ENCODE measurements at regions not wholly inside any gene's neighbourhood (a gene's known extent, or its start where the extent isn't known, plus 50 kb on each side); places are given as distances from the start of the nearest gene placed in this dataset.

GRCh38 chr11:38182126-38182866 is 1584.3 kb upstream of the RAG2 start:
- Mint-ChIP-seq H3K9me3 (no peaks in the 10 kb centered on the region), H3K36me3 (ENCODE audit: low read depth) (no peaks in the 10 kb centered on the region), H3K4me1 (no peaks in the 10 kb centered on the region), H3K27me3 (ENCODE audit: low read depth, poor library complexity) (no peaks in the 10 kb centered on the region), H3K4me3 (no peak overlapping the region), H3K27ac (no peak overlapping the region)
- no peak for DNase-seq
- no peak for TF ChIP-seq CTCF (IDR thresholded peaks at IDR 0.05)

- Mint-ChIP-seq H3K9me3 (no peaks in the 10 kb centered on the region), H3K36me3 (ENCODE audit: low read depth) (no peaks in the 10 kb centered on the region), H3K4me3 (no peak overlapping the region), H3K4me1 (no peaks in the 10 kb centered on the region), H3K27ac (no peak overlapping the region), H3K27me3 (ENCODE audit: low read depth, poor library complexity) (peaks cover 3% of the 10 kb centered on the region)
- no peak for TF ChIP-seq CTCF (IDR thresholded peaks at IDR 0.05)
- peak; percentile 3 for DNase-seq
These were observed 1578.8 kb upstream of the RAG2 start for GRCh38 chr11:38176686-38177322.

- Mint-ChIP-seq H3K27me3 (ENCODE audit: low read depth, poor library complexity) (peaks cover 3% of the 10 kb centered on the region), H3K9me3 (no peaks in the 10 kb centered on the region), H3K36me3 (ENCODE audit: low read depth) (no peaks in the 10 kb centered on the region), H3K27ac (no peak overlapping the region), H3K4me1 (no peaks in the 10 kb centered on the region), H3K4me3 (no peak overlapping the region)
- DNase-seq: no peak
- no peak for TF ChIP-seq CTCF (IDR thresholded peaks at IDR 0.05)
These were observed 1575.6 kb upstream of the RAG2 start for GRCh38 chr11:38173676-38174075.

- Mint-ChIP-seq H3K4me1 (no peaks in the 10 kb centered on the region), H3K36me3 (ENCODE audit: low read depth) (no peaks in the 10 kb centered on the region), H3K27me3 (ENCODE audit: low read depth, poor library complexity) (peaks cover 3% of the 10 kb centered on the region), H3K9me3 (peaks cover 8% of the 10 kb centered on the region), H3K4me3 (no peak overlapping the region), H3K27ac (no peak overlapping the region)
- TF ChIP-seq CTCF (IDR thresholded peaks at IDR 0.05): no peak
- DNase-seq: no peak
These were observed 1571.2 kb upstream of the RAG2 start for GRCh38 chr11:38169286-38169685.

GRCh38 chr11:38163526-38163925 is 1565.5 kb upstream of the RAG2 start:
- Mint-ChIP-seq H3K36me3 (ENCODE audit: low read depth) (no peaks in the 10 kb centered on the region), H3K4me3 (no peak overlapping the region), H3K27me3 (ENCODE audit: low read depth, poor library complexity) (no peaks in the 10 kb centered on the region), H3K27ac (no peak overlapping the region), H3K9me3 (peaks cover 8% of the 10 kb centered on the region), H3K4me1 (no peaks in the 10 kb centered on the region)
- TF ChIP-seq CTCF (IDR thresholded peaks at IDR 0.05): no peak
- no peak for DNase-seq

GRCh38 chr11:38160433-38160832 is 1562.4 kb upstream of the RAG2 start:
- H3K9me3 Mint-ChIP-seq: peaks cover under 1% of the 10 kb centered on the region
- no peaks in the 10 kb centered on the region for H3K36me3 Mint-ChIP-seq (ENCODE audit: low read depth)
- H3K4me1 Mint-ChIP-seq: no peaks in the 10 kb centered on the region
- no peaks in the 10 kb centered on the region for H3K27me3 Mint-ChIP-seq (ENCODE audit: low read depth, poor library complexity)
- DNase-seq: no peak
- no peak overlapping the region for H3K4me3 Mint-ChIP-seq
- no peak overlapping the region for H3K27ac Mint-ChIP-seq
- no peak for TF ChIP-seq CTCF (IDR thresholded peaks at IDR 0.05)
